IPS DF 6.9 (cell line): ENCODE measurements at regions not wholly inside any gene's neighbourhood (a gene's known extent, or its start where the extent isn't known, plus 50 kb on each side); places are given as distances from the start of the nearest gene placed in this dataset.
"Not testable (repeated sequence)": the region's sequence is repeated elsewhere in the genome, so short reads cannot be mapped to it uniquely, and the experiment has no call there.

ENCODE experiments used
- DNase-seq: peaks from one replicate; pipeline ENCODE4 v3.0.0-alpha.2; 2013; ENCODE audit warnings: low read depth, low spot score
- H3K27ac ChIP-seq: one replicate; pipeline ENCODE4 v1.5.1; 2013; ENCODE audit warnings: low read length, control low read depth
- H3K27me3 ChIP-seq: 2 replicates; pipeline ENCODE4 v1.6.1; 2013; ENCODE audit warnings: mild to moderate bottlenecking, low read length; ENCODE audit not compliant: control insufficient read depth, insufficient read depth
- H3K36me3 ChIP-seq: 2 replicates; pipeline ENCODE4 v1.6.1; 2013; ENCODE audit warnings: low read length; ENCODE audit not compliant: control insufficient read depth, insufficient read depth
- H3K4me1 ChIP-seq: 2 replicates; pipeline ENCODE4 v1.6.1; 2013; ENCODE audit warnings: low read length; ENCODE audit not compliant: control insufficient read depth, insufficient read depth
- H3K4me3 ChIP-seq: 2 replicates; pipeline ENCODE4 v1.5.1; 2013; ENCODE audit warnings: mild to moderate bottlenecking, low read length
- H3K9me3 ChIP-seq: 2 replicates; pipeline ENCODE4 v1.6.1; 2013; ENCODE audit warnings: low read length, inconsistent platforms; ENCODE audit not compliant: control insufficient read depth, insufficient read depth
- WGBS: extraction: QIAGEN DNeasy Blood & Tissue Kit; methylation state at CpG from one replicate; pipeline ENCODE4 v1.1.7; 2013; ENCODE audit warnings: mixed read lengths, missing lambda C conversion rate; ENCODE audit not compliant: insufficient read length, insufficient coverage; 5-methylcytosine and 5-hydroxymethylcytosine counted together

GRCh38 chr17:54465443-54465842 is 435.2 kb upstream of the TOM1L1 start:
- H3K27me3 ChIP-seq, DNase-seq, H3K4me3 ChIP-seq, H3K36me3 ChIP-seq, H3K4me1 ChIP-seq, H3K9me3 ChIP-seq, H3K27ac ChIP-seq: not testable (repeated sequence)
- no CpG with 5 or more reads among the region's 3 CpGs for WGBS

- Histone ChIP-seq H3K27me3 (no peaks in the 10 kb centered on the region), H3K36me3 (no peaks in the 10 kb centered on the region), H3K4me1 (no peaks in the 10 kb centered on the region), H3K4me3 (no peak overlapping the region), H3K27ac (no peak overlapping the region), H3K9me3 (no peaks in the 10 kb centered on the region)
- DNase-seq = no peak
- WGBS = no CpG with 5 or more reads among the region's 1 CpG
These were observed 433.8 kb upstream of the TOM1L1 start for GRCh38 chr17:54466875-54467274.

- H3K27ac ChIP-seq = no peak overlapping the region
- DNase-seq = no peak
- no peaks in the 10 kb centered on the region for H3K9me3 ChIP-seq
- no peak overlapping the region for H3K4me3 ChIP-seq
- WGBS = no CpG with 5 or more reads among the region's 6 CpGs
- H3K36me3 ChIP-seq = no peaks in the 10 kb centered on the region
- no peaks in the 10 kb centered on the region for H3K4me1 ChIP-seq
- no peaks in the 10 kb centered on the region for H3K27me3 ChIP-seq
These were observed 417.8 kb upstream of the TOM1L1 start for GRCh38 chr17:54482843-54483242.

GRCh38 chr17:54493691-54494090 is 407.0 kb upstream of the TOM1L1 start:
- no peak for DNase-seq
- no peaks in the 10 kb centered on the region for H3K36me3 ChIP-seq
- H3K4me3 ChIP-seq = no peak overlapping the region
- no peak overlapping the region for H3K27ac ChIP-seq
- no peaks in the 10 kb centered on the region for H3K27me3 ChIP-seq
- H3K9me3 ChIP-seq = no peaks in the 10 kb centered on the region
- no peaks in the 10 kb centered on the region for H3K4me1 ChIP-seq

GRCh38 chr17:54494721-54495715 is 405.6 kb upstream of the TOM1L1 start:
- Histone ChIP-seq H3K27me3 (no peaks in the 10 kb centered on the region), H3K9me3 (no peaks in the 10 kb centered on the region), H3K4me1 (no peaks in the 10 kb centered on the region), H3K36me3 (no peaks in the 10 kb centered on the region), H3K27ac (no peak overlapping the region), H3K4me3 (no peak overlapping the region)
- DNase-seq = no peak
- WGBS = no CpG with 5 or more reads among the region's 9 CpGs

- no peaks in the 10 kb centered on the region for H3K36me3 ChIP-seq
- no peak for DNase-seq
- no peaks in the 10 kb centered on the region for H3K27me3 ChIP-seq
- H3K9me3 ChIP-seq = no peaks in the 10 kb centered on the region
- no peak overlapping the region for H3K27ac ChIP-seq
- no peaks in the 10 kb centered on the region for H3K4me1 ChIP-seq
- no peak overlapping the region for H3K4me3 ChIP-seq
These were observed 395.2 kb upstream of the TOM1L1 start for GRCh38 chr17:54505404-54505803.

GRCh38 chr17:54518706-54519105 is 381.9 kb upstream of the TOM1L1 start:
- no peak overlapping the region for H3K27ac ChIP-seq
- DNase-seq = no peak
- H3K27me3 ChIP-seq = no peaks in the 10 kb centered on the region
- H3K9me3 ChIP-seq = no peaks in the 10 kb centered on the region
- WGBS = no CpG with 5 or more reads among the region's 2 CpGs
- H3K36me3 ChIP-seq = no peaks in the 10 kb centered on the region
- no peak overlapping the region for H3K4me3 ChIP-seq
- H3K4me1 ChIP-seq = no peaks in the 10 kb centered on the region

GRCh38 chr17:54521137-54521536 is 379.5 kb upstream of the TOM1L1 start:
- Histone ChIP-seq H3K4me1 (no peaks in the 10 kb centered on the region), H3K9me3 (no peaks in the 10 kb centered on the region), H3K27ac (no peak overlapping the region), H3K4me3 (no peak overlapping the region), H3K27me3 (no peaks in the 10 kb centered on the region), H3K36me3 (no peaks in the 10 kb centered on the region)
- no peak for DNase-seq
- no CpG with 5 or more reads among the region's 4 CpGs for WGBS

GRCh38 chr17:54524501-54524900 is 376.2 kb upstream of the TOM1L1 start:
- WGBS = no CpG with 5 or more reads among the region's 2 CpGs
- no peak for DNase-seq
- Histone ChIP-seq H3K27me3 (no peaks in the 10 kb centered on the region), H3K9me3 (no peaks in the 10 kb centered on the region), H3K36me3 (no peaks in the 10 kb centered on the region), H3K4me1 (no peaks in the 10 kb centered on the region), H3K27ac (no peak overlapping the region), H3K4me3 (no peak overlapping the region)

GRCh38 chr17:54527941-54528340 is 372.7 kb upstream of the TOM1L1 start:
- Histone ChIP-seq H3K4me3 (no peak overlapping the region), H3K9me3 (no peaks in the 10 kb centered on the region), H3K27ac (no peak overlapping the region), H3K4me1 (no peaks in the 10 kb centered on the region; the same call in 1 of the 2 replicates), H3K36me3 (no peaks in the 10 kb centered on the region), H3K27me3 (no peaks in the 10 kb centered on the region)
- DNase-seq = no peak
- 100% methylated on average over 1 of the region's 2 CpGs for WGBS

- Histone ChIP-seq H3K4me3 (no peak overlapping the region), H3K4me1 (no peaks in the 10 kb centered on the region; the same call in 1 of the 2 replicates), H3K9me3 (no peaks in the 10 kb centered on the region), H3K36me3 (no peaks in the 10 kb centered on the region), H3K27ac (no peak overlapping the region), H3K27me3 (no peaks in the 10 kb centered on the region)
- no peak for DNase-seq
- WGBS = no CpG with 5 or more reads among the region's 3 CpGs
These were observed 370.3 kb upstream of the TOM1L1 start for GRCh38 chr17:54530398-54530797.
